Endothelial cell of umbilical vein (primary cell): ENCODE measurements at regions not wholly inside any gene's neighbourhood (a gene's known extent, or its start where the extent isn't known, plus 50 kb on each side); places are given as distances from the start of the nearest gene placed in this dataset.

Experiments
- EZH2 ChIP-seq: IDR thresholded peaks from 2 replicates; pipeline ENCODE4 v1.6.1; 2012; ENCODE audit warnings: borderline replicate concordance, low read depth, mild to moderate bottlenecking, moderate library complexity, low read length, inconsistent platforms; ENCODE audit not compliant: severe bottlenecking
- POLR2A ChIP-seq: IDR thresholded peaks from 2 replicates; pipeline ENCODE4 v1.6.1; 2012; ENCODE audit warnings: low read depth, mild to moderate bottlenecking, control low read depth, low read length
- TF ChIP-seq, protein P1 (sequence below), 2 donors: IDR thresholded peaks; 1 replicate in 1 of 2; 2 replicates in 1 of 2; pipeline ENCODE4 v1.5.1; 2011; ENCODE audit warnings: low read length in 2 of 2, mild to moderate bottlenecking in 2 of 2, moderate library complexity in 2 of 2, control low read depth in 1 of 2, inconsistent platforms in 1 of 2, low read depth in 1 of 2; ENCODE audit not compliant: insufficient read depth in 1 of 2; ENCODE audit errors: extremely low read depth in 1 of 2

DNA sequence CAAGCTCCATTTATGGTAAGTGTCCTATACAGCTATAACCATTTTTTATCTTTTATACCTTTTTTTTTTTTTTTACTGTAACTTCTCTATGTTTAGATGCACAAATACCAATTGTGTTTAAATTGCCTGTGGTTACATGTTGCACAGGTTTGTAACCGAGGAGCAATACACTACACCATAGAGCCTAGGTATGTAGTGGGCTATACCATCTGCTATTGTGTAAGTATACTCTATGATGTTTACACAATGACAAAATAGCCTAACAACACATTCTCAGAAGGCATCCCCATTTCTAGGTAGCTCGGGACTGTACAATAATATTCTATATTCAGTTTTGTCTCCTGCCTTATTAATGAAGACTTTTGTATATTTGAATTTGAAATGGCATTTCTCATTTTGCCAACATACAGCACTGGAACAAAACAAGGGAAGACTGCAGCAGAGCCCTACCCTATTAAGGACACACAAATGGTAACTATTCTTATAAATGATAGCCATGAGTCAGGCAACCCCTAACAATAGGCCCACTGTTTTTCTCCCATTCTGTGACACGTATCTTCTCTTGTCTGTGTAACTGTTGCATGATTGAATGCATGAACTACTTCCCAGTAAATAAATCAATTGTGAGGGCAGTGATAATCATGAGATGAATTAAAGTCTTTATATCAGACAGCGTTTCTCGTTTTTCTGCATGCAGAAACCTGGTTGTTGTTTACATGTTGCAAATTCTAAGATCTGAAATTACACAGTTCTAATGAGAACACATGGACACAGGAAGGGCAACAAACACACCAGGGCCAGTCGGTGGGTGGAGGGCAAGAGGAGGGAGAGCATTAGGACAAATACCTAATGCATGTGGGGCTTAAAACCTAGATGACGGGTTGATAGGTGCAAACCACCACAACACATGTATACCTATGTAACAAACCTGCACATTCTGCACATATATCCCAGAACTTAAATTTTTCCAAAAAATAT is 173.9 kb downstream of the EPM2A start:
- TF ChIP-seq, protein P1, sequence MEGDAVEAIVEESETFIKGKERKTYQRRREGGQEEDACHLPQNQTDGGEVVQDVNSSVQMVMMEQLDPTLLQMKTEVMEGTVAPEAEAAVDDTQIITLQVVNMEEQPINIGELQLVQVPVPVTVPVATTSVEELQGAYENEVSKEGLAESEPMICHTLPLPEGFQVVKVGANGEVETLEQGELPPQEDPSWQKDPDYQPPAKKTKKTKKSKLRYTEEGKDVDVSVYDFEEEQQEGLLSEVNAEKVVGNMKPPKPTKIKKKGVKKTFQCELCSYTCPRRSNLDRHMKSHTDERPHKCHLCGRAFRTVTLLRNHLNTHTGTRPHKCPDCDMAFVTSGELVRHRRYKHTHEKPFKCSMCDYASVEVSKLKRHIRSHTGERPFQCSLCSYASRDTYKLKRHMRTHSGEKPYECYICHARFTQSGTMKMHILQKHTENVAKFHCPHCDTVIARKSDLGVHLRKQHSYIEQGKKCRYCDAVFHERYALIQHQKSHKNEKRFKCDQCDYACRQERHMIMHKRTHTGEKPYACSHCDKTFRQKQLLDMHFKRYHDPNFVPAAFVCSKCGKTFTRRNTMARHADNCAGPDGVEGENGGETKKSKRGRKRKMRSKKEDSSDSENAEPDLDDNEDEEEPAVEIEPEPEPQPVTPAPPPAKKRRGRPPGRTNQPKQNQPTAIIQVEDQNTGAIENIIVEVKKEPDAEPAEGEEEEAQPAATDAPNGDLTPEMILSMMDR (IDR thresholded peaks at IDR 0.05; ENCODE audit: extremely low read depth in 1 of 2, insufficient read depth in 1 of 2, low read depth in 1 of 2, low read length in 2 of 2), result no peak
- TF ChIP-seq EZH2, result no peak
- no peak for TF ChIP-seq POLR2A
